Sigmoid colon (tissue), 4 donors: ENCODE measurements at regions not wholly inside any gene's neighbourhood (a gene's known extent, or its start where the extent isn't known, plus 50 kb on each side); places are given as distances from the start of the nearest gene placed in this dataset.

Experiments used
- CTCF ChIP-seq, 4 experiments: fragments of 450-650 bp in 3 of 4; fragments of 200-600 bp in 1 of 4; IDR thresholded peaks; one replicate each; pipeline ENCODE4 v1.5.1; 2016 to 2019; ENCODE audit warnings: antibody characterized with exemption in 4 of 4, mild to moderate bottlenecking in 3 of 4, moderate library complexity in 2 of 4
- POLR2AphosphoS5 ChIP-seq, 4 donors: sonication (generic); formaldehyde crosslinking; IDR thresholded peaks; one replicate each; pipeline ENCODE4 v1.6.1; 2017; ENCODE audit warnings: antibody characterized with exemption in 4 of 4

DNA sequence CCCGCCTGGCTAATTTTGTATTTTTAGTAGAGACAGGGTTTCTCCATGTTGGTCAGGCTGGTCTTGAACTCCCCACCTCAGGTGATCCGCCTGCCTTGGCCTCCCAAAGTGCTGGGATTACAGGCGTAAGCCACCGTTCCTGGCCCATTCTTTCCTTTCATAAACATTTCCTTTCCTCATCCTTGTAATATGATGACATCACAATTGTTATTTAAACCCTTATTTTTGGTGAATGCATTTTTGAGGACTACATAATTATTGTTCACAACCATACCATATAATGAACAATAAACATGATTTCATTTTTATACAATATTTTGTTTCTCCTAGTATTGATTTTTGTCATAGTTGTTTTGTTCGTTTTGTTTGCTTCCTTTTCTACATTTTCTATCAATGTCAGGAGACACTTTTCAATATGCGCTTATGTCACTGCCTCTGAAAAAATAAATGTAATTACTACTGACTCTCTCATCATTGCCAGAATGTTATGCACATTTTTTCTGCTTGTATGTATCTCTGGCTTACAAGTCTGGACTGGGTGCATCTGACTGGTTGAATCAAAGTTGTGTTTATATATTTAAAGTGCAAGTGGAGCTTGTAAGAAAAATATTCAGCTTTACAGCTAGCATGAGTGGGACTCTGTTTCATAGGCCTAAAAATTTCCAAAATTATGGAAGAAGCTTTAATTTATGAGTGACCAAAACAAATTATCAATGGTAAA, 2286.3 kb upstream of the RAG2 start:
- TF ChIP-seq CTCF (IDR thresholded peaks at IDR 0.05) (no peak), POLR2AphosphoS5 (IDR thresholded peaks at IDR 0.05) (no peak)
